RWPE1 (cell line): ENCODE measurements at regions not wholly inside any gene's neighbourhood (a gene's known extent, or its start where the extent isn't known, plus 50 kb on each side); places are given as distances from the start of the nearest gene placed in this dataset.

Experiments
- CTCF ChIA-PET: fragments of 350-600 bp; sonication (Branson Sonifier 250); formaldehyde crosslinking; extraction: SDS; loops from one replicate; lab custom pipeline; 2021; lab: Yijun Ruan, JAX
- POLR2A ChIA-PET: fragments of 400-600 bp; formaldehyde crosslinking; extraction: SDS; loops from one replicate; lab custom pipeline; 2020; ENCODE audit warnings: antibody characterized with exemption; ENCODE audit not compliant: low non-redundant PET; lab: Yijun Ruan, JAX
- DNase-seq: peaks from one replicate; pipeline ENCODE4 v3.0.0; 2012; ENCODE audit warnings: low spot score
- H3K27ac ChIP-seq: fragments of 450-650 bp; 2 replicates; pipeline ENCODE4 v1.5.1; 2017
- CTCF ChIP-seq: fragments of 450-650 bp; conservative IDR thresholded peaks from 2 replicates; pipeline ENCODE4 v1.5.1; 2017; ENCODE audit warnings: low read depth, mild to moderate bottlenecking

GRCh38 chr20:22307409-22307808 is 277.0 kb downstream of the FOXA2 start:
- no peak overlapping the region for H3K27ac ChIP-seq
- no peak for TF ChIP-seq CTCF
- CTCF ChIA-PET, result no interaction called here
- POLR2A ChIA-PET, result no interaction called here
- no peak for DNase-seq

- no peak for TF ChIP-seq CTCF
- DNase-seq, result no peak
- no peak overlapping the region for H3K27ac ChIP-seq
- CTCF ChIA-PET, result no interaction called here
- POLR2A ChIA-PET, result no interaction called here
Measured at GRCh38 chr20:22305381-22305780, 279.0 kb downstream of the FOXA2 start.

- no peak for DNase-seq
- ChIA-PET POLR2A (no interaction called here), CTCF (interaction anchor here (0.7 kb wide), 1 partner anchor 1503 kb away, joined by 3 read pairs; no protein-coding TSS in a partner anchor)
Measured at GRCh38 chr20:22303523-22303922, 280.8 kb downstream of the FOXA2 start.

GRCh38 chr20:22302039-22302438 is 282.3 kb downstream of the FOXA2 start:
- ChIA-PET CTCF (interaction anchor here (0.7 kb wide), 1 partner anchor 225 kb away, joined by 4 read pairs; no protein-coding TSS in a partner anchor), POLR2A (no interaction called here)
- no peak for TF ChIP-seq CTCF
- no peak overlapping the region for H3K27ac ChIP-seq
- DNase-seq, result no peak

More at GRCh38 chr20:22303523-22303922, 280.8 kb downstream of the FOXA2 start:
- TF ChIP-seq CTCF, result peak; percentile 19; the same call in 1 of the 2 replicates
- H3K27ac ChIP-seq, result no peak overlapping the region

GRCh38 chr20:22293886-22294285 is 290.5 kb downstream of the FOXA2 start:
- H3K27ac ChIP-seq, result no peak overlapping the region
- no peak for DNase-seq
- ChIA-PET POLR2A (no interaction called here), CTCF (interaction anchor here (0.7 kb wide), 1 partner anchor 293 kb away, joined by 3 read pairs; no protein-coding TSS in a partner anchor)
- no peak for TF ChIP-seq CTCF

- ChIA-PET CTCF (no interaction called here), POLR2A (no interaction called here)
- no peak for DNase-seq
- H3K27ac ChIP-seq, result no peak overlapping the region
- no peak for TF ChIP-seq CTCF
Measured at GRCh38 chr20:22289442-22289841, 294.9 kb downstream of the FOXA2 start.

- peak; percentile 78 for DNase-seq
- ChIA-PET POLR2A (no interaction called here), CTCF (interaction anchor here (0.9 kb wide), 1 partner anchor 604 kb away, joined by 4 read pairs; no protein-coding TSS in a partner anchor)
- no peak for TF ChIP-seq CTCF
- H3K27ac ChIP-seq, result no peak overlapping the region
Measured at GRCh38 chr20:22288957-22289356, 295.4 kb downstream of the FOXA2 start.
